AG04450 (cell line): ENCODE measurements at regions not wholly inside any gene's neighbourhood (a gene's known extent, or its start where the extent isn't known, plus 50 kb on each side); places are given as distances from the start of the nearest gene placed in this dataset.

Experiments used
- CTCF ChIA-PET: fragments of 300-600, 350-600 bp; formaldehyde crosslinking; extraction: SDS; loops from one replicate; lab custom pipeline; 2022; ENCODE audit warnings: antibody characterized with exemption, inconsistent platforms; lab: Charles Lee
- POLR2A ChIA-PET: fragments of 350-600 bp; formaldehyde crosslinking; extraction: SDS; loops from one replicate; lab custom pipeline; 2021; ENCODE audit warnings: antibody characterized with exemption, inconsistent platforms; lab: Yijun Ruan, JAX
- DNase-seq: peaks from one replicate; pipeline ENCODE4 v3.0.0-alpha.2; 2011; ENCODE audit warnings: low read depth, low spot score
- H3K27ac ChIP-seq: one replicate; pipeline ENCODE4 v1.5.1; 2012; ENCODE audit warnings: low read depth, low read length, control low read depth
- H3K27me3 ChIP-seq: one replicate; pipeline ENCODE4 v1.6.0; 2012; ENCODE audit warnings: low read length; ENCODE audit not compliant: control insufficient read depth, insufficient read depth
- H3K4me3 ChIP-seq: 2 replicates; pipeline ENCODE4 v1.5.1; 2011; ENCODE audit warnings: mild to moderate bottlenecking, low read depth, low read length, control low read depth
- H3K9me3 ChIP-seq: 2 replicates; pipeline ENCODE4 v1.5.1; 2012; ENCODE audit warnings: low read length; ENCODE audit not compliant: control insufficient read depth, insufficient read depth
- CTCF ChIP-seq: IDR thresholded peaks from 2 replicates; pipeline ENCODE4 v1.5.1; 2011; ENCODE audit warnings: low read depth, low read length, control low read depth, inconsistent platforms

- no peak overlapping the region for H3K4me3 ChIP-seq
- no peaks in the 10 kb centered on the region for H3K9me3 ChIP-seq
- H3K27ac ChIP-seq: no peak overlapping the region
- POLR2A ChIA-PET: no interaction called here
- peaks cover 32% of the 10 kb centered on the region for H3K27me3 ChIP-seq
- CTCF ChIA-PET: no interaction called here
- no peak for DNase-seq
- no peak for TF ChIP-seq CTCF
These were observed 193.7 kb downstream of the MIAT start for GRCh38 chr22:26851125-26851524.

- H3K9me3 ChIP-seq: no peaks in the 10 kb centered on the region
- no peak for DNase-seq
- no peak overlapping the region for H3K4me3 ChIP-seq
- POLR2A ChIA-PET: no interaction called here
- CTCF ChIA-PET: no interaction called here
- no peak for TF ChIP-seq CTCF
- H3K27me3 ChIP-seq: peaks cover 40% of the 10 kb centered on the region
- no peak overlapping the region for H3K27ac ChIP-seq
These were observed 194.8 kb downstream of the MIAT start for GRCh38 chr22:26852176-26852575.

GRCh38 chr22:26853071-26853470 is 195.7 kb downstream of the MIAT start:
- CTCF ChIA-PET: no interaction called here

GRCh38 chr22:26853495-26853894 is 196.1 kb downstream of the MIAT start:
- no peak overlapping the region for H3K4me3 ChIP-seq
- H3K27me3 ChIP-seq: peaks cover 43% of the 10 kb centered on the region
- no peak for TF ChIP-seq CTCF
- ChIA-PET CTCF (no interaction called here), POLR2A (no interaction called here)
- DNase-seq: no peak
- no peak overlapping the region for H3K27ac ChIP-seq
- no peaks in the 10 kb centered on the region for H3K9me3 ChIP-seq

More at GRCh38 chr22:26853071-26853470, 195.7 kb downstream of the MIAT start:
- DNase-seq: no peak
- Histone ChIP-seq H3K4me3 (no peak overlapping the region), H3K27ac (no peak overlapping the region), H3K9me3 (no peaks in the 10 kb centered on the region), H3K27me3 (peaks cover 43% of the 10 kb centered on the region)
- POLR2A ChIA-PET: no interaction called here
- TF ChIP-seq CTCF: no peak

DNA sequence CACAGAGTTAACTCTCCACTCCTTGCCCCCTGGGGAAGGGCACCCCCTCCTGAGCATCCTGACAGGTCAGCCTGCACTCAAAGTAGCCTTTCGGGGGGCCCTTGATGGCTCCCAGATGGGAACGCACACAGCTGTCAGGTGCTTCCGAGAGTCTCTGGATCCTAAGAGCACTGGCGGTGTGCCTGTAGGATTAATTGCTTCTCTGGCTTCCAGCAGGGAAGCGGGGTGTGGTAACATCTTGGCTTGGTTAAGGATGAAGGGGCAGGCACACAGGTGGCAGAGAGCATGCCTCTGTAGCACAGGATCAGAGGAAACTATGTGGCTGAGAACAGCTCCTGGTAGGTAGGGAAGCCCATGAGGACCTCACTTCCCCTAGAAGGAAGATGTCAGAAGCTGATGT is 199.8 kb downstream of the MIAT start:
- TF ChIP-seq CTCF: no peak
- H3K9me3 ChIP-seq: 0 out of 2 replicates have a peak, but pooled peaks cover 3% of the 10 kb centered on the region
- DNase-seq: no peak
- no peak overlapping the region for H3K4me3 ChIP-seq
- ChIA-PET POLR2A (no interaction called here), CTCF (no interaction called here)
- no peak overlapping the region for H3K27ac ChIP-seq
- peaks cover 34% of the 10 kb centered on the region for H3K27me3 ChIP-seq
